T-helper 2 cell treated with Interferon-gamma antibody and Interleukin-4, amounts not matched to agents 5 μg/mL and 100 μg/mL, for 36 hours (primary cell): ENCODE measurements at regions not wholly inside any gene's neighbourhood (a gene's known extent, or its start where the extent isn't known, plus 50 kb on each side); places are given as distances from the start of the nearest gene placed in this dataset.

ENCODE experiments used
- DNase-seq: peaks from one replicate; pipeline ENCODE4 v3.0.0; 2021; ENCODE audit warnings: low spot score
- H3K27ac Mint-ChIP-seq: one replicate; pipeline ENCODE4 v1.8.0; 2021; ENCODE audit warnings: mild to moderate bottlenecking, mixed read lengths
- H3K27me3 Mint-ChIP-seq: one replicate; pipeline ENCODE4 v1.8.0; 2021; ENCODE audit warnings: low read depth, mixed read lengths
- H3K36me3 Mint-ChIP-seq: one replicate; pipeline ENCODE4 v1.8.0; 2021; ENCODE audit warnings: low read depth, mixed read lengths
- H3K4me1 Mint-ChIP-seq: one replicate; pipeline ENCODE4 v1.8.0; 2021; ENCODE audit warnings: low read depth, mixed read lengths
- H3K4me3 Mint-ChIP-seq: one replicate; pipeline ENCODE4 v1.8.0; 2022; ENCODE audit warnings: mild to moderate bottlenecking, moderate library complexity, mixed read lengths
- H3K9me3 Mint-ChIP-seq: one replicate; pipeline ENCODE4 v1.8.0; 2021; ENCODE audit warnings: mixed read lengths

DNA sequence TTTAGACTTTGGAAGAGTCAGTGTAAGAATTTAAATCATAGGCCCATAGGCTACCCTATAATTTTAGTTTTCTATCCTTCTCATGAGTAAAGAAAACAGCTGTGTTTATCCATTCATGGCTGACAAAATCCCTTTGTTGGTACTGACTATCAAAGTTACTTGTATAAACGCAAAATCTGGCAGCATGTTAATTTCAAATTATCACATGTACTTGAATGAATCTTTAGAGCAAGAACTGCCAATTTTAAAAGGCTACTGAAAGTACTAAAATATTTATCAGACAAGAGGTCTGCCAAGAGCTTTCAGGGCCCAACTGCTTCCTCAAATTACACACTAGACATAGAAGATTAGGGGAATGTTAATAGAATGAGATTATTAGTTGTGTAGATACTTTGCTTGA lies 66.6 kb downstream of the MYL12B start:
- Mint-ChIP-seq H3K27me3 (peaks cover 16% of the 10 kb centered on the region), H3K9me3 (no peaks in the 10 kb centered on the region), H3K27ac (no peak overlapping the region), H3K4me3 (no peak overlapping the region), H3K4me1 (peaks cover 3% of the 10 kb centered on the region), H3K36me3 (no peaks in the 10 kb centered on the region)
- DNase-seq: no peak

DNA sequence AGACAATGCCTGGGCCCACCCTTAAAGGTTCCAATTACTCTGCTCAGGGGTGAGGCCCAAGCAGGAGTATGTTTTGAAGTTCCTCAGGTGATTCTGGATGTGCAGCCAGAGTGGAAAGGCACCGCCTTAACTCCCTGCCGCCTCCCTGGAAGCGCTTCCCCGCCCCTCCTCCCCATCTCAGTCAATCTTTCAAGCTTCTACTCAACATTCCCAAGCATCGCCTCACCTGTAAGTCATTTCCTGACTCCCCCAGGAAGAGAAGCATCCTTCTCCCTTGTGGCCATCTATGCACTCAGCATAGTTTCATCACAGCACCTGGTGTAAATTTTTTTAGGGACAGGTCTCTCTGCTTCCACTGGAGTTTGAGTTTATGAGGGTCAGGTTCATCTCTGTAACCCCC lies 67.5 kb downstream of the MYL12B start:
- no peak for DNase-seq
- H3K36me3 Mint-ChIP-seq: no peaks in the 10 kb centered on the region
- no peak overlapping the region for H3K27ac Mint-ChIP-seq
- no peaks in the 10 kb centered on the region for H3K4me1 Mint-ChIP-seq
- no peaks in the 10 kb centered on the region for H3K9me3 Mint-ChIP-seq
- H3K4me3 Mint-ChIP-seq: no peak overlapping the region
- H3K27me3 Mint-ChIP-seq: peaks cover 17% of the 10 kb centered on the region

DNA sequence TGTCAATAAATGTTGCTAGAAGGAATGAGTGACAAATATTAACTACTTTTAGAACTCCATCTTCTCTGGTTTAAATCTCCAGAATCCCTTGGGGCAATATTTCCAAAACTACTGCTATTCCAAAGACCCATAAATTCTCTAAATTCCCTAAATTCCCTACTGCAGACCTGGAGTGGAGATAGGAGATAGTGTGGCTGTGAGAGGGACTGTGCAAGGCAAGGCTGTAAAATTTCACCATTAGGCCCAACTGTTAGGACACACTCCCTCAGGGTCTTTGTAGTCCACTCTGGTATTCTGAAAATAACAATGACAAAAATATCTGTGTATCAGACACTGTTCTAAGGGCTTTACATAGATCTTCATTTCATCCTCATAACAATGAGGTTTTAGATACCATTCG lies 67.9 kb downstream of the MYL12B start:
- Mint-ChIP-seq H3K9me3 (no peaks in the 10 kb centered on the region), H3K27ac (no peak overlapping the region), H3K36me3 (no peaks in the 10 kb centered on the region), H3K4me3 (no peak overlapping the region), H3K4me1 (no peaks in the 10 kb centered on the region), H3K27me3 (peaks cover 17% of the 10 kb centered on the region)
- no peak for DNase-seq

DNA sequence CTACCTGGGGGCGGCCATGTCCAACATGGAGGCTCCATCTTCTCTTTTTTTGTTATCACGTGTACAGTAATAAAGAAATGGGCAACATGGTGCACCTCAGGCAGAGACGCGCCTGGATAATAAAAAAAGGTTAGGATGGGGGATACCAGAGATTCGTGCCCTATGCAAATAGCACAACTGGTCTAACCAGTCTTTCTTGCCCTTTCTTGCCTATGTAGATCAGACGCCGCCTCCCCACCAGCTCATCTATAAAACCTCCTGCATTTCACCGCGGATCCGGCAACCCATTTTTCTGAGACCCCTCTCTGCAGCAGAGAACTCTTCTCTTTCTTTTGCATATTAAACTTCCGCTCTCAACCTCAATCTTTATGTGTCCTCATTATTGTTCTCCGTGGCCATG lies 68.7 kb downstream of the MYL12B start:
- Mint-ChIP-seq H3K27ac (no peak overlapping the region), H3K36me3 (no peaks in the 10 kb centered on the region), H3K4me1 (no peaks in the 10 kb centered on the region), H3K27me3 (peaks cover 17% of the 10 kb centered on the region), H3K9me3 (no peaks in the 10 kb centered on the region), H3K4me3 (no peak overlapping the region)
- no peak for DNase-seq

DNA sequence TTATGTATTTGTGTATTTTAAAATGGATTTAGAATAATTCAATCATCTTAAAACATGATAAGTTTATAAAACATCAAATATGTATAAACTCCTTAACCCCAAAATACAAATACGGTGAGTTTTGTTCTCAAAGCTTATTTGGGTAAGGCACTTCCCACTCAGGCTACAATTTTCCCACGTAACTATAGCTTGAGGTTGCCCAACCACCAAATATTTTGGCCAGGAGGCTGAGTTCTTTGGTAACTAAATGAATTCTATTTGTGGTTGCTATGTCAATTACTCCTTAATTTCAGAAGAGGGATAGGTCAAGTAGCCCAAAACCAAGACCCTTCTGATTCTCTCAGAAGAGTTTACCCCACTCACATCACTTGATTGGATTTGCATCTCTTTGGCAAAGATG lies 70.4 kb downstream of the MYL12B start:
- no peaks in the 10 kb centered on the region for H3K36me3 Mint-ChIP-seq
- H3K27me3 Mint-ChIP-seq: peaks cover 11% of the 10 kb centered on the region
- no peak overlapping the region for H3K27ac Mint-ChIP-seq
- no peak for DNase-seq
- H3K4me1 Mint-ChIP-seq: no peaks in the 10 kb centered on the region
- no peaks in the 10 kb centered on the region for H3K9me3 Mint-ChIP-seq
- no peak overlapping the region for H3K4me3 Mint-ChIP-seq

DNA sequence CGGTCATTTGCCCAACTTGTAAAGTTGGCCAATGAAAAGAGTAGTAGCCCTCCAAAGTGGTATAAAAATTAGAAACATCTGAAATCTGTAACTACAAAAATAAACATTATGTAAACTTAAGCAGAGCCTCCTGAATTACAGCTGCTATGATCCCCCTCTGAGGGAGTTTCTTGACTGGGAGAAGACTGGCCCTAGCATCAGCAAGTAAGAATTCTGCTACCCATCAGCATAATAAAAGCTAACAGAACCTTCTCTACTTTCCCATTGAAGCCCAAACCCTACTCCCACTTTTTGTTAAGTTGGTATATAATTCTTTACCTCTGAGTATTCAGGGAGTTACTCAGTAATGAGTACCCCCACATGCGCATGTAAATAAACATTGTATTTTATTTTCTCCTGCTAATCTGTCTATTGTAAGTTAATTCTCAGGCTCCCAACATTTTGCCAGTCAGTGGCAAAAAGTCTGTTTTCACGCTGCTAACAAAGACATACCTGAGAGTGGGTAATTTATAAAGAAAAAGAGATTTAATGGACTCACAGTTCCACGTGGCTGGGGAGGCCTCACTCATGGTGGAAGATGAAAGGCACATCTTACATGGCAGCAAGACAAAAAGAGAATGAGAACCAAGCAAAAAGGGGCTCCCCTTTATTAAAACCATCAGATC lies 71.3 kb downstream of the MYL12B start:
- H3K4me1 Mint-ChIP-seq: no peaks in the 10 kb centered on the region
- H3K27me3 Mint-ChIP-seq: peaks cover 6% of the 10 kb centered on the region
- no peaks in the 10 kb centered on the region for H3K36me3 Mint-ChIP-seq
- no peak overlapping the region for H3K27ac Mint-ChIP-seq
- no peaks in the 10 kb centered on the region for H3K9me3 Mint-ChIP-seq
- DNase-seq: no peak
- H3K4me3 Mint-ChIP-seq: no peak overlapping the region

DNA sequence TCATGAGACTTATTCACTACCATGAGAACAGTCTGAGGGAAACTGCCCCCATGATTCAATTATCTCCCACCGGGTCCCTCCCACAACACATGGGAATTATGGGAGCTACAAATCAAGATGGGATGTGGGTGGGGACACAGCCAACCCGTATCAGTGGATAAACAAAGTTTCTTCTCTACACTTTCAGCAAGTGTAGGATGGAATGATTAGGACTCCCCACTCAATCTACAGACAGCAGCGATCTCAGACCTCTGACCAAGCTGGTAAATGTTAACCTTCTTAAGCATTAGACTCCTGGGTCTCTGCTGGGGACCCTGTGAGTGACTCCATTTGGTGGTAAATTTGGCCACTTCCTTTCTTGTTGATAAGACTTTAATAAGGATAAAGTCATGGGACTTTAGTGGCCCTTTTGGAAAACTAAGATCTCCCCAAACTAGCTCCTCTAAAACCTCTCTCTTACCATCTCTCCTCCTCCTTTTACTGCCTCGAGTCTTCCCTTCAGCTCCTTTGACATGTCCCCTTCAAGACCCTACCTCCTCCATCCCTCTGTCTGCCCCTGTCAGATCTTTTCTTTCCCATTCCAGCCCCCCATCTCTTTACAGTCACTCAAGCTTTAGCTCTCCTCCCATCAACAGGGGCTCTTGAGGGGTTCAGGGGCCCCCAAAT lies 71.9 kb downstream of the MYL12B start:
- no peak for DNase-seq
- H3K9me3 Mint-ChIP-seq: no peaks in the 10 kb centered on the region
- H3K27me3 Mint-ChIP-seq: peaks cover 6% of the 10 kb centered on the region
- no peak overlapping the region for H3K27ac Mint-ChIP-seq
- no peaks in the 10 kb centered on the region for H3K36me3 Mint-ChIP-seq
- H3K4me3 Mint-ChIP-seq: no peak overlapping the region
- H3K4me1 Mint-ChIP-seq: no peaks in the 10 kb centered on the region

DNA sequence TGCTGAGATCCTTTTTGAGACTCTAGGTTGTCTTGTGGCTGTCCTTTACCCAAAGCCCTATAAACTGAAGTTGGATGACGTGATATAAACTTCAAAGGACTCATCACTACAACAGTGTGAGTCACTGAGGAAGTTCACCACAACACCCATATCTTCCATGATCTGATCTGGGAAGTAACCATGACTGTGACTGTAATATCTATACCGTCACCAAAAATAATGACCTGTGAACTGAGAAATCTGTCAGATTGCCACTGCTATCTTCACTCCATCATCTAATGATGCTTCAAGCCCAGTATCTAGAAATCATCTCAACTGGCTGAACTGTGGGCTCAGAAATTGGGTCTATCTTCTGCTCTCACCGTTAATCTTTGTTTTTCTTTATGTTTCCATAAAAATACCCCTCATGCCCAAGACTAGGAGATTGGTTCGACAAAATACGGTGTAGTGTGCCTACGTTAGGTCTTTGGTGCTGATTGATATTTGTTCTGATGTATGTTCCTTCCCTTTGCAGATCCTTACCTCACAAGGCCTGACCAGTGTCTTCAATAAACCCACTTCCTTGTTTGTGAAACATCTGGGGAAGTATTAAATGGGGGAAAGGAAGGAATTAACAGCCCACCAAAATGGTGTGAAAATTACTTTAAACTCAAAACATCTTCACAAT lies 78.2 kb downstream of the MYL12B start:
- Mint-ChIP-seq H3K4me3 (no peak overlapping the region), H3K27me3 (no peaks in the 10 kb centered on the region), H3K9me3 (no peaks in the 10 kb centered on the region), H3K27ac (no peak overlapping the region), H3K4me1 (peaks cover 12% of the 10 kb centered on the region), H3K36me3 (no peaks in the 10 kb centered on the region)
- DNase-seq: peak; percentile 51

DNA sequence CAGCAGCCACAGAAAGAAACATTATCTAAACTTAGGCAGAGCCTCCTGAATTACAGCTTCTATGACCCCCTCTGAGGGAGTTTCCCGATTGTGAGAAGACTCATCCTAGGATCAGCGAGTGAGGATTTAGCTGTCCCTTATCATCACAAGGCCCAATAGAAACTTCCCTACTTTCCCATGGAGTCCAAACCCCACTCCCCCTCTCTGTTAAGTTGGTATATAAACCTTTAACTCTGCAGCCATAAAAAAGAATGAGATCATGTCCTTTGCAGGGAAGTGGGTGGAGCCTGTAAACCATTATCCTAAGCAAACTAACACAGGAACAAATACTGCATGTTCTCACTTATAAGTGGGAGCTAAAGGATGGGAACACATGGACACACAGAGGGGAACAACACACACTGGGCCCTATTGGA lies 78.8 kb downstream of the MYL12B start:
- Mint-ChIP-seq H3K4me3 (no peak overlapping the region), H3K4me1 (peaks cover 12% of the 10 kb centered on the region), H3K27ac (no peak overlapping the region), H3K9me3 (no peaks in the 10 kb centered on the region), H3K27me3 (no peaks in the 10 kb centered on the region), H3K36me3 (no peaks in the 10 kb centered on the region)
- DNase-seq: no peak

DNA sequence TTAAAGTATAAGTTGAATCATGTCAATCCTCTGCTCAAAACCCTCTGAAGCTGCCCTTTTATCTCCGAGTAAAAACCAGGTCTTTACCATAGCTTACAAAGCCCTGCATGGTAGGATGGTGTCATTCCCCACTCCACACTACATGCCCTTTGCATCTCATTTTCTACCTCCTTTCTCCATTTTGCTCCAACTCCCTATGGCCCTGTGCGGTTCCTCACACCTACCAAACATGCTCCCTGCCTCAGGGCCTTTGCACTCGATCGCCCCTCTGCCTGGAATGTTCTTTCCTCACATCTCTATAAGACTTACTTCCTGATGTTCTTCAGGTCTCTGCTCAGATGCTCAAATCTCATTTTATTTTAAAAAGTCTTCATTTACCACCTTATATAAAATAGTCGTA lies 80.7 kb downstream of the MYL12B start:
- Mint-ChIP-seq H3K27me3 (peaks cover 2% of the 10 kb centered on the region), H3K4me3 (no peak overlapping the region), H3K36me3 (no peaks in the 10 kb centered on the region), H3K4me1 (peaks cover 12% of the 10 kb centered on the region), H3K9me3 (no peaks in the 10 kb centered on the region), H3K27ac (no peak overlapping the region)
- no peak for DNase-seq

DNA sequence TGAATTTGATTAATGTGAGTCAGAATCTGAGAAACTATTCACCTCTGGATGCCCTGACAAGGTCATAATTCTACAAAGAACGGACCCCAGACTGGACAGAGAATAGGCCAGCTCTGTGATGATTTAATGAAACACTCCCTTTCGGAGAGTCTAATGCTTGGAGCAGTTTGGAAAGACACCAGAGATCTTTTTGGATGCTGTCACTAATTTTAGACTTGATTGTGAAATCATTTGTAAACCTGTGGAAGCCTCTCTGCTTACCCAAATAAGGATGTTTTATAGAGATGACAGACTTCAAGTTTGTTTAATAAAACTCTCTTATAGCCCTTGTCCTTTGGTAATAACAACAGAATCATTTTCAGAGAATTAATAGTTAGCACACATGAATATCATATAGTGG lies 83.5 kb downstream of the MYL12B start:
- Mint-ChIP-seq H3K36me3 (no peaks in the 10 kb centered on the region), H3K4me1 (peaks cover 5% of the 10 kb centered on the region), H3K9me3 (no peaks in the 10 kb centered on the region), H3K27ac (no peak overlapping the region), H3K4me3 (no peak overlapping the region), H3K27me3 (peaks cover 2% of the 10 kb centered on the region)
- no peak for DNase-seq

DNA sequence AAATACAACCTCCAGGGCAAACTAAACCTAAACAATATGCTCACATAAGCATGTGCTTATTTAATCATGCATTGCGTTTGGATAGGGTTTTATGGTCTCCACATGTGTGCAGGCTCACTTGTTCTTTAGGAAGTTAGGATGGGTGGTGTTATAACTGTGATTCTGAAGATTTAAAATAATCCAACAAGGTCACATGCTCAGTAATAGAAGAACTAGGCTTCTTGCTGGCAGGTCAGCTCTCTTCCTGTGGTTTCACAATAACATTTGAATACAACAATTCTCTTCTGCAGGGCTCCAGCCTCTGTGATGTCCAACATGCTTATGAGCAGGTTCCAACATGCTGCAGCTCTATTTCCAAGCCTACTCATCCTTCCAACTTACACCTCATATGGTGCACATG lies 84.0 kb downstream of the MYL12B start:
- no peak overlapping the region for H3K4me3 Mint-ChIP-seq
- H3K27me3 Mint-ChIP-seq: peaks cover 2% of the 10 kb centered on the region
- DNase-seq: no peak
- no peak overlapping the region for H3K27ac Mint-ChIP-seq
- H3K9me3 Mint-ChIP-seq: no peaks in the 10 kb centered on the region
- H3K36me3 Mint-ChIP-seq: no peaks in the 10 kb centered on the region
- H3K4me1 Mint-ChIP-seq: peaks cover under 1% of the 10 kb centered on the region

DNA sequence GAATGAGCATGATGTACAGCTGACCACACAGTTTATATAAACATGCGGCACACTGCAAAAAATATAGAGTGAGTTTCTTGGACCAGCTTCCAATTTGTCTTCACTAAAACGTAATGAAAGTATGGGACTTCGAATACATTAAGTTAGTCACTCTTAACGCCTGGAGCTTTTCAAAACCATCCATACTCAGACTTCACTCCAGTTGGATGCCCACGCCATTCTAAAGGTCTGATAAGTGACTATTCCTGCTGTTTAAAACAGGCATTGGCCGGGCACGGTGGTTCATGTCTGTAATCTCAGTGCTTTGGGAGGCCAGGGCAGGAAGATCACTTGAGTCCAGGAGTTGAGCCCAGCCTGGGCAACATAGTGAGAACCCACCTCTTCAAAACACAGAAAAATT lies 84.6 kb downstream of the MYL12B start:
- Mint-ChIP-seq H3K4me3 (no peak overlapping the region), H3K27me3 (peaks cover 2% of the 10 kb centered on the region), H3K36me3 (no peaks in the 10 kb centered on the region), H3K27ac (no peak overlapping the region), H3K4me1 (no peaks in the 10 kb centered on the region), H3K9me3 (no peaks in the 10 kb centered on the region)
- no peak for DNase-seq

DNA sequence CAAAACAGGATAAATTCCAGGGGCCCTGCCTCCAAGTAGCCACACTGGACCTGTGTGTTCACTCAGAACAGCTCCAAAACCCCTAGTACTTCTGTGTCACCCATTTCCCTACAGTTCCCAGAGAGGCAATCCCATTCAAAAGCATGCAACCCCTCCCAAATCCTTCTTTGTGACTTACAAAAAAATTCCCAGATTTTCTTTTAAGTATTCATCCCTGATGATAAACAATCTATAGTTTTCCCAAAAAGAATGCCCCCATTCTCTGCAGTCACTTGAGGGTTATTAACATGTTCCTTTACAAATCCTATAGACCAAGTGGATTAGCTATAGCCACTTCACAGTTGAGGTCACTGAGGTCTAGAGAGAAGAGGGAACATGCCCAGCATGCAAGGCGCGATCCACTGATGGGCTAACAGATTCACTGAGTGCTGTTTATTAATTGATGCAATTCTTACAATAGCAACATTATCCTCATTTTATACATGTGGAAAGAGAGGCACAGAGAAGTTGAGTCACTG lies 85.4 kb downstream of the MYL12B start:
- Mint-ChIP-seq H3K27ac (no peak overlapping the region), H3K4me1 (no peaks in the 10 kb centered on the region), H3K9me3 (no peaks in the 10 kb centered on the region), H3K4me3 (no peak overlapping the region), H3K27me3 (peaks cover 2% of the 10 kb centered on the region), H3K36me3 (no peaks in the 10 kb centered on the region)
- no peak for DNase-seq
